ENCODE measurements at regions not wholly inside any gene's neighbourhood (a gene's known extent, or its start where the extent isn't known, plus 50 kb on each side); places are given as distances from the start of the nearest gene placed in this dataset.

DNA sequence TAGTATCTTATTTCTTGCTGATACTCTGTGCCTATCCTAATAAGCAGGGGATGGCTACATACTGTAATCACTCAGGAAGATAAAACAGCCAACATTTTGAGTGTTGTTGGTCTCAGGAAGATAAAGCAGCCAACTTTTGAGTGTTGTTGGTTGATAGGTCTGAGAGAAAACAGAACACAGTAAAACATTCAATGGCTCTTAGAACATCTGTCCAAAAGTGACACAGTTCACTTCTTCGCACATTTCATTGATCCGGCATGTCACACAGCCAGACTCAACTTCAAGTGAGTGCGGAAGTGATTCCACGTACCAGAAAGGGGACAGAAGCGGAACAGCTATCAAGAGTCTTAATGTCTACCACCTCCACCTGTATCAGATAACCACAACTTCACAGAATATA is 87.3 kb upstream of the DMD start:
- H3K27ac ChIP-seq (ENCODE audit: low read depth in 1 of 2, low read length in 2 of 2): no peak overlapping the region
- DNase-seq (ENCODE audit: low spot score): no peak
- no peak overlapping the region for H3K4me3 ChIP-seq (ENCODE audit: low read depth in 1 of 3, low read length in 3 of 3)
- 77% methylated on average over 5 of the region's 5 CpGs for WGBS
- no peaks in the 10 kb centered on the region for H3K9me3 ChIP-seq (ENCODE audit: control insufficient read depth in 4 of 4, low read length in 3 of 4)
- H3K27me3 ChIP-seq (ENCODE audit: control insufficient read depth in 4 of 4, insufficient read depth in 4 of 4, low read length in 3 of 4): no peaks in the 10 kb centered on the region
- H3K36me3 ChIP-seq (ENCODE audit: control insufficient read depth in 4 of 4, insufficient read depth in 3 of 4, low read depth in 1 of 4, low read length in 3 of 4): no peaks in the 10 kb centered on the region
- TF ChIP-seq, protein P1, sequence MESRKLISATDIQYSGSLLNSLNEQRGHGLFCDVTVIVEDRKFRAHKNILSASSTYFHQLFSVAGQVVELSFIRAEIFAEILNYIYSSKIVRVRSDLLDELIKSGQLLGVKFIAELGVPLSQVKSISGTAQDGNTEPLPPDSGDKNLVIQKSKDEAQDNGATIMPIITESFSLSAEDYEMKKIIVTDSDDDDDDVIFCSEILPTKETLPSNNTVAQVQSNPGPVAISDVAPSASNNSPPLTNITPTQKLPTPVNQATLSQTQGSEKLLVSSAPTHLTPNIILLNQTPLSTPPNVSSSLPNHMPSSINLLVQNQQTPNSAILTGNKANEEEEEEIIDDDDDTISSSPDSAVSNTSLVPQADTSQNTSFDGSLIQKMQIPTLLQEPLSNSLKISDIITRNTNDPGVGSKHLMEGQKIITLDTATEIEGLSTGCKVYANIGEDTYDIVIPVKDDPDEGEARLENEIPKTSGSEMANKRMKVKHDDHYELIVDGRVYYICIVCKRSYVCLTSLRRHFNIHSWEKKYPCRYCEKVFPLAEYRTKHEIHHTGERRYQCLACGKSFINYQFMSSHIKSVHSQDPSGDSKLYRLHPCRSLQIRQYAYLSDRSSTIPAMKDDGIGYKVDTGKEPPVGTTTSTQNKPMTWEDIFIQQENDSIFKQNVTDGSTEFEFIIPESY (IDR thresholded peaks at IDR 0.05): no peak
- TF ChIP-seq, protein P2, sequence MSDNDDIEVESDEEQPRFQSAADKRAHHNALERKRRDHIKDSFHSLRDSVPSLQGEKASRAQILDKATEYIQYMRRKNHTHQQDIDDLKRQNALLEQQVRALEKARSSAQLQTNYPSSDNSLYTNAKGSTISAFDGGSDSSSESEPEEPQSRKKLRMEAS (IDR thresholded peaks at IDR 0.05): no peak
- no peak for TF ChIP-seq NR2F2 (IDR thresholded peaks at IDR 0.05)
- TF ChIP-seq JUND (IDR thresholded peaks at IDR 0.05): no peak
- no peak for TF ChIP-seq HNF4A (conservative IDR thresholded peaks at IDR 0.05)
- TF ChIP-seq HNF4G (IDR thresholded peaks at IDR 0.05): no peak
- TF ChIP-seq, protein P3, sequence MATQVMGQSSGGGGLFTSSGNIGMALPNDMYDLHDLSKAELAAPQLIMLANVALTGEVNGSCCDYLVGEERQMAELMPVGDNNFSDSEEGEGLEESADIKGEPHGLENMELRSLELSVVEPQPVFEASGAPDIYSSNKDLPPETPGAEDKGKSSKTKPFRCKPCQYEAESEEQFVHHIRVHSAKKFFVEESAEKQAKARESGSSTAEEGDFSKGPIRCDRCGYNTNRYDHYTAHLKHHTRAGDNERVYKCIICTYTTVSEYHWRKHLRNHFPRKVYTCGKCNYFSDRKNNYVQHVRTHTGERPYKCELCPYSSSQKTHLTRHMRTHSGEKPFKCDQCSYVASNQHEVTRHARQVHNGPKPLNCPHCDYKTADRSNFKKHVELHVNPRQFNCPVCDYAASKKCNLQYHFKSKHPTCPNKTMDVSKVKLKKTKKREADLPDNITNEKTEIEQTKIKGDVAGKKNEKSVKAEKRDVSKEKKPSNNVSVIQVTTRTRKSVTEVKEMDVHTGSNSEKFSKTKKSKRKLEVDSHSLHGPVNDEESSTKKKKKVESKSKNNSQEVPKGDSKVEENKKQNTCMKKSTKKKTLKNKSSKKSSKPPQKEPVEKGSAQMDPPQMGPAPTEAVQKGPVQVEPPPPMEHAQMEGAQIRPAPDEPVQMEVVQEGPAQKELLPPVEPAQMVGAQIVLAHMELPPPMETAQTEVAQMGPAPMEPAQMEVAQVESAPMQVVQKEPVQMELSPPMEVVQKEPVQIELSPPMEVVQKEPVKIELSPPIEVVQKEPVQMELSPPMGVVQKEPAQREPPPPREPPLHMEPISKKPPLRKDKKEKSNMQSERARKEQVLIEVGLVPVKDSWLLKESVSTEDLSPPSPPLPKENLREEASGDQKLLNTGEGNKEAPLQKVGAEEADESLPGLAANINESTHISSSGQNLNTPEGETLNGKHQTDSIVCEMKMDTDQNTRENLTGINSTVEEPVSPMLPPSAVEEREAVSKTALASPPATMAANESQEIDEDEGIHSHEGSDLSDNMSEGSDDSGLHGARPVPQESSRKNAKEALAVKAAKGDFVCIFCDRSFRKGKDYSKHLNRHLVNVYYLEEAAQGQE (IDR thresholded peaks at IDR 0.05): no peak
- TF ChIP-seq YY1 (IDR thresholded peaks at IDR 0.05): no peak
- TF ChIP-seq, protein P4, sequence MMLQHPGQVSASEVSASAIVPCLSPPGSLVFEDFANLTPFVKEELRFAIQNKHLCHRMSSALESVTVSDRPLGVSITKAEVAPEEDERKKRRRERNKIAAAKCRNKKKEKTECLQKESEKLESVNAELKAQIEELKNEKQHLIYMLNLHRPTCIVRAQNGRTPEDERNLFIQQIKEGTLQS (IDR thresholded peaks at IDR 0.05): no peak
- no peak for TF ChIP-seq EGR1 (IDR thresholded peaks at IDR 0.05; ENCODE audit: low read depth in 2 of 2)
- no peak overlapping the region for H3K9ac ChIP-seq (ENCODE audit: low read depth in 1 of 2, low read length in 2 of 2)
- no peaks in the 10 kb centered on the region for H3K4me1 ChIP-seq (ENCODE audit: control insufficient read depth in 4 of 4, insufficient read depth in 4 of 4, low read length in 3 of 4)

DNA sequence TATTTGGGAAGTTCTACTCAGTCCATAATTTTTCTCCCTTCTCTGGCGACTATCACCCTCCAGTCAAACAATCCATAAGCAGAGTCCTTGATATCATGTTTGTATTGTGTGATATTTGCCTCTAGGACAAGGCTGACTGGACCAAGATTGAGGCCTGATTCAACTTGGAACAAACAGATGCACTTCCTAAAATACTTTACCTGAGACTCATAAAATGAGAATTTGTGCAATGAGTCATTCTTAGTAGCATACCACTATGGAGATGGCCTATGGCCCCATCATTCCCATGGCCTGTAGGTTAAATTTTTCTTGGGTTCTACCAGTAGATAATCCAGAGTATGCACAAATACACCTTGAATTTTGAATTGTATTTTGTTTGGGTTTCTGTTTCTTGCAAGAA is 74.2 kb upstream of the DMD start:
- WGBS: 68% methylated on average over 1 of the region's 1 CpG
- DNase-seq (ENCODE audit: low spot score): no peak
- no peaks in the 10 kb centered on the region for H3K36me3 ChIP-seq (ENCODE audit: control insufficient read depth in 4 of 4, insufficient read depth in 3 of 4, low read depth in 1 of 4, low read length in 3 of 4)
- H3K4me1 ChIP-seq (ENCODE audit: control insufficient read depth in 4 of 4, insufficient read depth in 4 of 4, low read length in 3 of 4): no peaks in the 10 kb centered on the region
- no peak for TF ChIP-seq FOXA2 (IDR thresholded peaks at IDR 0.05)
- TF ChIP-seq, protein P2 (IDR thresholded peaks at IDR 0.05): no peak
- H3K4me3 ChIP-seq (ENCODE audit: low read depth in 1 of 3, low read length in 3 of 3): no peak overlapping the region
- no peaks in the 10 kb centered on the region for H3K9me3 ChIP-seq (ENCODE audit: control insufficient read depth in 4 of 4, low read length in 3 of 4)
- H3K9ac ChIP-seq (ENCODE audit: low read depth in 1 of 2, low read length in 2 of 2): no peak overlapping the region
- peaks cover 0 to 3% (median 0%) of the 10 kb centered on the region in 4 donors for H3K27me3 ChIP-seq (ENCODE audit: control insufficient read depth in 4 of 4, insufficient read depth in 4 of 4, low read length in 3 of 4)
- no peak overlapping the region for H3K27ac ChIP-seq (ENCODE audit: low read depth in 1 of 2, low read length in 2 of 2)

DNA sequence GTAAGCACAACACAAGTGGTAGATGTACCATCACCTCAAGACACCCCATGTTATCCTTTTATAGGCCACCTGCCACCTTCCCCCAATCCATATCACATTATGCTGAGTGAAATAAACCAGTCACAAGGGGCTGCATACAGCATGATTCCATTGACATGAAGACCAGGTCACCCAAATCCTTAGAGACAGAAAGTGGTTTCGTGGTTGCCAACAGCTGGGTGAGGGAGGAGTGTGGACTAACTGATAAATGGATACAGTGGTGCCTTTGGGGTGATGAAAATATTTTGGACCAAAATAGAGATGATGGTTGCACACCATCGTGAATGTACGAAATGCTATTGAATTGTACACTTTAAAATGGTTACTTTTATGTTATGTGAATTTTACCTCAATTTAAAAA is 65.7 kb upstream of the DMD start:
- WGBS: 77% methylated on average over 3 of the region's 3 CpGs
- DNase-seq (ENCODE audit: low spot score): no peak
- no peaks in the 10 kb centered on the region for H3K4me1 ChIP-seq (ENCODE audit: control insufficient read depth in 4 of 4, insufficient read depth in 4 of 4, low read length in 3 of 4)
- H3K36me3 ChIP-seq (ENCODE audit: control insufficient read depth in 4 of 4, insufficient read depth in 3 of 4, low read depth in 1 of 4, low read length in 3 of 4): no peaks in the 10 kb centered on the region
- no peaks in the 10 kb centered on the region for H3K9me3 ChIP-seq (ENCODE audit: control insufficient read depth in 4 of 4, low read length in 3 of 4)
- H3K27me3 ChIP-seq (ENCODE audit: control insufficient read depth in 4 of 4, insufficient read depth in 4 of 4, low read length in 3 of 4): no peaks in the 10 kb centered on the region
- H3K4me3 ChIP-seq (ENCODE audit: low read depth in 1 of 3, low read length in 3 of 3): no peak overlapping the region
- no peak overlapping the region for H3K9ac ChIP-seq (ENCODE audit: low read depth in 1 of 2, low read length in 2 of 2)
- TF ChIP-seq RXRA (IDR thresholded peaks at IDR 0.05): no peak
- no peak for TF ChIP-seq EGR1 (IDR thresholded peaks at IDR 0.05; ENCODE audit: low read depth in 2 of 2)
- TF ChIP-seq NR2F2 (IDR thresholded peaks at IDR 0.05): no peak
- TF ChIP-seq RAD21 (IDR thresholded peaks at IDR 0.05): no peak
- no peak for TF ChIP-seq JUND (IDR thresholded peaks at IDR 0.05)
- TF ChIP-seq, protein P1 (IDR thresholded peaks at IDR 0.05): no peak
- TF ChIP-seq, protein P2 (IDR thresholded peaks at IDR 0.05): no peak
- TF ChIP-seq FOXA2 (IDR thresholded peaks at IDR 0.05): no peak
- TF ChIP-seq TAF1 (conservative IDR thresholded peaks at IDR 0.05): no peak
- no peak overlapping the region for H3K27ac ChIP-seq (ENCODE audit: low read depth in 1 of 2, low read length in 2 of 2)
